A673 (cell line): ENCODE measurements at regions not wholly inside any gene's neighbourhood (a gene's known extent, or its start where the extent isn't known, plus 50 kb on each side); places are given as distances from the start of the nearest gene placed in this dataset.

Experiments
- EZH2 ChIP-seq: fragments of 200-600 bp; sonication (generic); IDR thresholded peaks from 2 replicates; pipeline ENCODE4 v1.6.1; 2017; ENCODE audit warnings: borderline replicate concordance, low read depth, mild to moderate bottlenecking, mixed read lengths, antibody characterized with exemption, low read length; ENCODE audit not compliant: poor library complexity, severe bottlenecking
- TF ChIP-seq, protein P1 (sequence below): fragments of 300-800, 200-600 bp; sonication (generic); conservative IDR thresholded peaks from 2 replicates; pipeline ENCODE4 v1.5.1; 2017; ENCODE audit warnings: low read depth, mild to moderate bottlenecking, antibody characterized with exemption, low read length, moderate library complexity, mixed read lengths

DNA sequence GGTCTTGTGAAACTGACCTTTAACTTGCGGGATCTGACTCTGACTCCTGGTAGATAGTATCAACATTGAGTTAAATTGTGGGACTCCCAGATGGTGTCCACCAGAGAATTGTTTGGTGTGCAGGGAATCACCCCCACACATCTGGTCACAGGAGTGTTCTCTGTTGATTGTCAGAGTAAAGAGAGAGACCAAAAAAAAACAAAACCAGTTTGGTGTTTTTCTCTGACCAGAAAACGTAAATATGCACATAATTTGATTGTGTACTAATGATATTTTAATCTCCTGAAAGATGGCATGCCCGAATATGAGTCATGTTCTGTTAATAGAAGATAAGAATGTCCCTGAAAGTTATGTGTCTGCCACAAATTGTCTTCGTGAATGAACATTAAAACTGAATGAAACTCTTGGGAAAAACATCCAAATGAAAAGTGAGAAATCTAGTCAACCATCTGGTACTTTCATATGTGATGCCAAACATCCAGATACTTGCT lies 118.5 kb upstream of the GPC6 start:
- TF ChIP-seq, protein P1, sequence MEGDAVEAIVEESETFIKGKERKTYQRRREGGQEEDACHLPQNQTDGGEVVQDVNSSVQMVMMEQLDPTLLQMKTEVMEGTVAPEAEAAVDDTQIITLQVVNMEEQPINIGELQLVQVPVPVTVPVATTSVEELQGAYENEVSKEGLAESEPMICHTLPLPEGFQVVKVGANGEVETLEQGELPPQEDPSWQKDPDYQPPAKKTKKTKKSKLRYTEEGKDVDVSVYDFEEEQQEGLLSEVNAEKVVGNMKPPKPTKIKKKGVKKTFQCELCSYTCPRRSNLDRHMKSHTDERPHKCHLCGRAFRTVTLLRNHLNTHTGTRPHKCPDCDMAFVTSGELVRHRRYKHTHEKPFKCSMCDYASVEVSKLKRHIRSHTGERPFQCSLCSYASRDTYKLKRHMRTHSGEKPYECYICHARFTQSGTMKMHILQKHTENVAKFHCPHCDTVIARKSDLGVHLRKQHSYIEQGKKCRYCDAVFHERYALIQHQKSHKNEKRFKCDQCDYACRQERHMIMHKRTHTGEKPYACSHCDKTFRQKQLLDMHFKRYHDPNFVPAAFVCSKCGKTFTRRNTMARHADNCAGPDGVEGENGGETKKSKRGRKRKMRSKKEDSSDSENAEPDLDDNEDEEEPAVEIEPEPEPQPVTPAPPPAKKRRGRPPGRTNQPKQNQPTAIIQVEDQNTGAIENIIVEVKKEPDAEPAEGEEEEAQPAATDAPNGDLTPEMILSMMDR: no peak
- TF ChIP-seq EZH2: no peak
